Astrocyte (in vitro differentiated cells and primary cell): ENCODE measurements at regions not wholly inside any gene's neighbourhood (a gene's known extent, or its start where the extent isn't known, plus 50 kb on each side); places are given as distances from the start of the nearest gene placed in this dataset.
"Not testable (repeated sequence)": the region's sequence is repeated elsewhere in the genome, so short reads cannot be mapped to it uniquely, and the experiment has no call there.

Experiments used
- DNase-seq: peaks from one replicate; pipeline ENCODE4 v3.0.0-alpha.2; 2010; ENCODE audit warnings: low read depth
- FAIRE-seq: peaks from 2 replicates; lab custom pipeline; 2011; peaks lifted over from hg19 to GRCh38; lab: Jason Lieb, UNC
- H2AFZ ChIP-seq: 2 replicates; pipeline ENCODE4 v1.6.0; 2012; ENCODE audit warnings: low read depth, low read length, inconsistent platforms
- H3K27ac ChIP-seq: 2 replicates; pipeline ENCODE4 v1.5.1; 2011; ENCODE audit warnings: low read depth, low read length, inconsistent platforms
- H3K27me3 ChIP-seq: 2 replicates; pipeline ENCODE4 v1.6.0; 2011; ENCODE audit warnings: low read length, inconsistent platforms; ENCODE audit not compliant: insufficient read depth
- H3K36me3 ChIP-seq: 2 replicates; pipeline ENCODE4 v1.5.1; 2011; ENCODE audit warnings: low read length, inconsistent platforms; ENCODE audit not compliant: insufficient read depth
- H3K4me1 ChIP-seq: 2 replicates; pipeline ENCODE4 v1.5.1; 2011; ENCODE audit warnings: low read length, inconsistent platforms; ENCODE audit not compliant: insufficient read depth
- H3K4me2 ChIP-seq: 2 replicates; pipeline ENCODE4 v1.6.0; 2012; ENCODE audit warnings: low read length, inconsistent platforms
- H3K4me3 ChIP-seq: 2 replicates; pipeline ENCODE4 v1.5.1; 2011; ENCODE audit warnings: low read depth, mild to moderate bottlenecking, low read length, inconsistent platforms; ENCODE audit not compliant: insufficient read depth
- H3K79me2 ChIP-seq: 2 replicates; pipeline ENCODE4 v1.6.0; 2012; ENCODE audit warnings: mild to moderate bottlenecking, low read length, inconsistent platforms; ENCODE audit not compliant: insufficient read depth
- H3K9ac ChIP-seq: 2 replicates; pipeline ENCODE4 v1.6.0; 2012; ENCODE audit warnings: mild to moderate bottlenecking, low read length, inconsistent platforms
- H3K9me3 ChIP-seq: 2 replicates; pipeline ENCODE4 v1.5.1; 2012; ENCODE audit warnings: low read depth, mild to moderate bottlenecking, low read length, inconsistent platforms; ENCODE audit not compliant: insufficient read depth
- H4K20me1 ChIP-seq: 2 replicates; pipeline ENCODE4 v1.6.0; 2012; ENCODE audit warnings: low read length, inconsistent platforms; ENCODE audit not compliant: insufficient read depth
- H3K27ac Mint-ChIP-seq: one replicate; pipeline ENCODE4 v1.8.0; 2021; ENCODE audit warnings: mild to moderate bottlenecking, mixed read lengths; ENCODE audit not compliant: unreplicated experiment
- H3K27me3 Mint-ChIP-seq: one replicate; pipeline ENCODE4 v1.8.0; 2021; ENCODE audit warnings: low read depth, mixed read lengths; ENCODE audit not compliant: unreplicated experiment
- H3K36me3 Mint-ChIP-seq: one replicate; pipeline ENCODE4 v1.8.0; 2021; ENCODE audit warnings: low read depth, mixed read lengths; ENCODE audit not compliant: unreplicated experiment
- H3K4me1 Mint-ChIP-seq: one replicate; pipeline ENCODE4 v1.8.0; 2021; ENCODE audit warnings: low read depth, mixed read lengths; ENCODE audit not compliant: unreplicated experiment
- H3K4me3 Mint-ChIP-seq: one replicate; pipeline ENCODE4 v1.8.0; 2021; ENCODE audit warnings: mild to moderate bottlenecking, moderate library complexity, mixed read lengths; ENCODE audit not compliant: unreplicated experiment
- H3K9me3 Mint-ChIP-seq: one replicate; pipeline ENCODE4 v1.8.0; 2021; ENCODE audit warnings: mild to moderate bottlenecking, mixed read lengths; ENCODE audit not compliant: unreplicated experiment

GRCh38 chr9:66837242-66837937, 63.1 kb upstream of the ZNF658 start:
- H3K9me3 Mint-ChIP-seq, H3K27me3 ChIP-seq, H3K36me3 Mint-ChIP-seq, DNase-seq, H3K27me3 Mint-ChIP-seq, H3K9ac ChIP-seq, FAIRE-seq, H3K4me3 ChIP-seq, H3K4me1 Mint-ChIP-seq, H3K4me2 ChIP-seq, H2AFZ ChIP-seq, H3K9me3 ChIP-seq, H3K4me3 Mint-ChIP-seq, H3K27ac Mint-ChIP-seq, H4K20me1 ChIP-seq, H3K27ac ChIP-seq, H3K36me3 ChIP-seq, H3K79me2 ChIP-seq, H3K4me1 ChIP-seq: not testable (repeated sequence)
